TTC549 (cell line): ENCODE measurements at regions not wholly inside any gene's neighbourhood (a gene's known extent, or its start where the extent isn't known, plus 50 kb on each side); places are given as distances from the start of the nearest gene placed in this dataset.

Experiments used
- FAIRE-seq: peaks from 2 replicates; lab custom pipeline; 2012; peaks lifted over from hg19 to GRCh38; lab: Jason Lieb, UNC

- no peak for FAIRE-seq
Observed at GRCh38 chr15:85847031-85847430, 52.3 kb upstream of the KLHL25 start.

- no peak for FAIRE-seq
Observed at GRCh38 chr15:85849946-85850345, 55.2 kb upstream of the KLHL25 start.

- no peak for FAIRE-seq
Observed at GRCh38 chr15:85852969-85853368, 58.2 kb upstream of the KLHL25 start.

GRCh38 chr15:85854345-85855097 is 59.8 kb upstream of the KLHL25 start:
- peak; percentile 58 for FAIRE-seq

- no peak for FAIRE-seq
Observed at GRCh38 chr15:85858586-85859375, 64.1 kb upstream of the KLHL25 start.

- no peak for FAIRE-seq
Observed at GRCh38 chr15:85859671-85860070, 64.9 kb upstream of the KLHL25 start.

- no peak for FAIRE-seq
Observed at GRCh38 chr15:85860394-85861161, 65.9 kb upstream of the KLHL25 start.

- FAIRE-seq = no peak
Observed at GRCh38 chr15:85865070-85865684, 70.5 kb upstream of the KLHL25 start.

- FAIRE-seq = no peak
Observed at GRCh38 chr15:85867250-85867649, 72.5 kb upstream of the KLHL25 start.

- FAIRE-seq = no peak
Observed at GRCh38 chr15:85869124-85869523, 74.4 kb upstream of the KLHL25 start.

GRCh38 chr15:85870216-85871014 is 75.7 kb upstream of the KLHL25 start:
- no peak for FAIRE-seq

GRCh38 chr15:85871545-85871944 is 76.8 kb upstream of the KLHL25 start:
- FAIRE-seq = no peak

- no peak for FAIRE-seq
Observed at GRCh38 chr15:85872125-85872524, 77.4 kb upstream of the KLHL25 start.

GRCh38 chr15:85874236-85874635 is 79.5 kb upstream of the KLHL25 start:
- no peak for FAIRE-seq

GRCh38 chr15:85875756-85876155 is 81.0 kb upstream of the KLHL25 start:
- no peak for FAIRE-seq

GRCh38 chr15:85878828-85879225 is 84.1 kb upstream of the KLHL25 start:
- FAIRE-seq = no peak

- FAIRE-seq = no peak
Observed at GRCh38 chr15:85879334-85880163, 84.8 kb upstream of the KLHL25 start.

GRCh38 chr15:85880501-85881190 is 85.9 kb upstream of the KLHL25 start:
- FAIRE-seq = no peak

- no peak for FAIRE-seq
Observed at GRCh38 chr15:85886309-85886811, 91.6 kb upstream of the KLHL25 start.
